GM18498 (cell line): ENCODE measurements at regions not wholly inside any gene's neighbourhood (a gene's known extent, or its start where the extent isn't known, plus 50 kb on each side); places are given as distances from the start of the nearest gene placed in this dataset.

Experiments used
- ATAC-seq: cut with Tn5 transposase; IDR thresholded peaks from one replicate; pipeline ENCODE4 v1.9.1; 2021; ENCODE audit warnings: mild to moderate bottlenecking, moderate library complexity; ENCODE audit not compliant: unreplicated experiment

DNA sequence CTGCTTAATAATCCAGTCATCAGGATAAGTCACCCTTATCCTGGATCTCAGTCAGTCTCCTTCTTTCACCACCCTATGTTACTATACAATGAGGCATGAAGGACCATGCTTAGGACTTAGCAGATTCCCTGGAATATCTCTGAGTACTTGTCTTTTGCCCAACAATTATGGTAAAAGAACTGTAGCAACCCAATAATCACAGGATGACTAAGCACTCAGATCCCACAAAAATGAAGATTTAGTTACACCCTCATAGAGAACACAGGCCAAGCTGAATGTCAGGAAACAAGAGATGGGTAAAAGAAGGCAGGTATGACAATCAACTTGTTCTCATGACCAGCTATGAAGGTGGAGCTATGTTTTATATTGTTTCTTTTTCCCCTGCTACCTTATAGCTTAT, 91.4 kb downstream of the EDN1 start:
- no peak for ATAC-seq

DNA sequence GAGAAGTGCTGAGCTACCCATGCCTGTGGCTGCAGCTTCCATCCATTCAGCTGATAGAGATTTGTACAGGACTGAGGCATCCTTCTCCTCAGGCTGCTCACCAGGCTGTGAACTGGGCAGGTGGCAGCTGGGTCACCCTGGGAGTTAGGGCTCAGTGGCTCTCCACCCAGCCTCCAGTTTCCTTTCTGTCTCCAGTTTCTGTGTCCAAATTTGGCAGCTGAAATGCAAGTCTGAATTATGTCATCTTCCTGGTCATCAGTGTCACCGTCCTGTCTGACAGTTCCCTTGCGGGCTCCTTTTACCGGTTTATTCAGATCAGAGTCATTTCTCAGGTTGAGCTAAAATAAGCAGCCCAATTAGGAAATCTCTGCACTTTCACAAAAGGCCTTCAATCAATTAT, 93.3 kb downstream of the EDN1 start:
- peak; percentile 94 for ATAC-seq

DNA sequence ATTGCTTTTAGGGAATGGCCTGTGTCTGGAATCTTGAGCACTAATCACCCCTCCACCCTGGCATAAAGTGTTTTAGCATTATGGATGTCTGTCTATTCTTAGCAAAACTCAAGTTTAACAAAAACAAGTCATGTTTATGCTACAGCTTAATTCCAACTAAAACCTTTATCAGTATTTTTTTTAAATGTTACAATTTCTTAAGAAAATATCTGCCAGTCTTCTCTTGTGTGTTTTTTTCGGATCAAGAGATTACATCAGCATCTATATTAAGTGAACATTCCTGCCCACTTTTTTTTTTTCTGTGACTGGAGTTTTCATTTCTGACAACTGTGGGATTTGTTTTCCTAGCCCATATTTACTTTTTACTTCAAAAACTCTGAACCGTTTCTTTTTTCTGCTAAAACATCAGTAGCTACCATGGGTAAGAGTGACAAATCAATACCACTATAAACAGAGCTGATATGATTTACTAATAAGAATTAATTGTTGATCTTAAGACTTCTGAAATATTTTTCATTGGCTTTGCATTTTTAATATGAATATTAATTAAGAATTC, 94.3 kb downstream of the EDN1 start:
- ATAC-seq, result no peak

DNA sequence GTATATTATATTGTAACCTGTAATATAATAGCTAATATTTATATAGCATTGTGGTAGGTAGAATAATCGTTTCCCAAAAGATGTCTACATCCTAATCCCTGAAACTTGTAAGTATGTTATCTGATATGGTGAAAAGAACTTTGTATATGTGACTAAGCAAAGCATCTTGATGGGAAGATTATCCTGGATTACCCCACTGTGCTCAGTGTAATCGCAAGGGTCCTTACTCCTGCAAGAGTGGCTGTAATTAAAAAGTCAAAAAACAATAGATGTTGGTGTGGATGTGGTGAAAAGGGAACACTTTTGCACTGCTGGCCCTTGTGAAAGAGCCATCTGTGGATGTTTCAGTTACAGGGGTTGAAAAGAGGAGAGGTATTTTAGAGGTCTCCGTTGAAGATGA, 95.2 kb downstream of the EDN1 start:
- no peak for ATAC-seq

DNA sequence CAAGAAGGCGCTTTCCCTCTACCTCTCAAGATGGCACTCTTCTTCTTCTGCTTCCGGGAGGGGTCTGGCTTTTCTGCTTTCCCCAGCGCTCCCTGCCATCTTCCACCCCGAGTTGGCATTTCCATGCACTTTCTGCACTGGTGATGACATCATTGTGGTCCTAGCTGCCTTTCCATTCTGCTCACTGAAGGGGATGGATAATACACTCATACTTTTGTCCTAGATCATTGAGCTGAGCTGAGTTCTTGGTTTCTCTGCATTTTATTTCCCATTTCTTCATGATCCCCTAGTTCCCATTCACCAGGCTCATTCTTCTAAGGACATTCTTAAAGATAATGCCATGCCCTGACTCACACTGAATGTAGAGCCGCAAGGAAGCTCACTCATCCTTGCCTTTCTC, 96.7 kb downstream of the EDN1 start:
- ATAC-seq, result no peak

DNA sequence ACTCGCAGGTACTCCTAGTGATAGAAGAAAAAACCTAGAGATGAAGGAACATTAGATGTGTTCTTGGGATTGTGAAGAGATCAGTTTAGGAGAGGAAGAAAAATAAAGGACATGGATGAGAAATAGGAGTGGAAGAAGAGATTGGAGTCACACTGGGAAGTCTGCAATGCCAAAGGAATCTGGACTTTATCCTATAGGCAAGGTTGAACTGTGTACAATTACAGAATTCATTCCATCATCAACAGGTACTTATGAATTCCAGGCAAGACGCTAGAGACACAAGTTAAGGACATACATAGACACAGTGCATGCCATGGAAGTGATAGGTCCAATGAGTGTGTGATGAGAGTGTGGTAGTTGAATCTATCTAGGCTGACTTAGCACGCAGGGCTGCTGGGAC, 101.3 kb downstream of the EDN1 start:
- ATAC-seq, result no peak

DNA sequence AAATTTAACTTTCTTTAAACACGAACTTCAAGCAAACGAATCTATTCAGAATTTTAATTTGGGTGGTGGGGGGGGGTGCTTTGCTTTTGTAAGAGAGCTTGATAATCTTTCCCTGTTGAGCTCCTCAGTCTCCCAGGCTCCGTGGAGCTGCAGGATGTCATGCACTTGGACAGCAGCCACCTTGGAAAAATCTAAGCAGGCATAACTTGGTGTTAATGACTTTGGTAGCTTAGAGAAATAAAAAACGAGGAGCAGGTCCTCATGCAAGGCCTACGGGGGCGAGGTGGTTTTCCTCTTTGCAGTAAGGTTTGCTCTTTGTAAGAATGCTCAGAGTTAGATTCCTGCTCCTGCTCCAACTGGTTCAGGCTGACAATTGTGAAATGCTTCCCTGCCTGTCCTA, 102.3 kb downstream of the EDN1 start:
- no peak for ATAC-seq

DNA sequence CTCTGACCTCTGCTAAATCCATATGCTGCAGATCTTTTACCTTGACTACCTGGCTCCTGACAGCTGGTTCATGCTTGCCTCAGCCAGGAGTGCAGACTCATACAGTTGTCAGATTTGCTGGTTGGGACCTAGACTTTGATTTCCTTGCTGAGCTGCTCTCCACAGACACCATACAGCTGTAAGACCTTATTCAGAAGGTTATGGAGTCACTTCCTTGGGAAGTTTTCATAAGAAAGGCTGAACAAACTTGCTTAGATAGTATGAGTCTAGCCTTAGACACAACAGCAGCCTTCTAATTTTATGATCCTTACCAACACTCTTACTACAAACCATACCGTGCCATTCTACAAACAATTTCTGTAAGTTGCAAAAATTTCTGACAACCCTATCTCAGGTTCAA, 102.9 kb downstream of the EDN1 start:
- ATAC-seq, result no peak

DNA sequence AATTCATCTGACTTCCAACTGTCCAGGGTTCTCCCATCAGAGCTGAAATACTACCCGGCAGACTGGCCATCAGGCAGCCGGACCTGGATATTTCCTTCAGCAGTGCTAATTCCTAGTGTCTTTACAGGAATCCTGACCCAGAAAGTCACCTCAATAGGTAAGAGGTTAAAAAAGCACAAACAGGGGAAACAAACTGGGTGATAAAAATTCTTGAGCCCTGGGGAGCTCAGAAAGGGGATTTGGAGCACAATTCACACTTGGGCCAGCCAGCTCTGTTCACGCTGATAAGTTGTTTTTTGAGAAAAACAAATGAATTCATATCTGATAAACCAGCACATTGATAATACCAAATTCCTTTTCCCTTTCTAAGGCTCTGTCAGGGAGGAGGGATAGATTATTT, 104.0 kb downstream of the EDN1 start:
- ATAC-seq, result no peak

DNA sequence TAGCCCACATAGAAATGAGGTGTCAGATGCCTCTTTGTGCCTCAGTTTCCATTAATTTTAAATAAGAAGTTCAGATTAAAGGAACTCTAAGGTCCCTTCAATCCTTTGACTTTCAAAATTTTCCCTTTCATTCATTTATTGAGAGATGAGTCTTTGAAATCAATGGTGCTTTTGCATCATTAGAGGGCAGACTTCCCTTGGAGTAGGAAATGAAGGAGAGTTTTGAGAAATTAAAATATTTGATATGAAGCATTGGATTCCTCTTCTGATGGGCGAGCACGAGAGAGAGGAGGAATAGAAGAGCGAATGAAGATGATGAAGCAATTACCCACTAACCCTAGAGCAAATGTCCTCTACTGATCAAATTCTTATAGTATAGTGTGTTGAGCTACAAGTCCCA, 105.7 kb downstream of the EDN1 start:
- ATAC-seq, result no peak

DNA sequence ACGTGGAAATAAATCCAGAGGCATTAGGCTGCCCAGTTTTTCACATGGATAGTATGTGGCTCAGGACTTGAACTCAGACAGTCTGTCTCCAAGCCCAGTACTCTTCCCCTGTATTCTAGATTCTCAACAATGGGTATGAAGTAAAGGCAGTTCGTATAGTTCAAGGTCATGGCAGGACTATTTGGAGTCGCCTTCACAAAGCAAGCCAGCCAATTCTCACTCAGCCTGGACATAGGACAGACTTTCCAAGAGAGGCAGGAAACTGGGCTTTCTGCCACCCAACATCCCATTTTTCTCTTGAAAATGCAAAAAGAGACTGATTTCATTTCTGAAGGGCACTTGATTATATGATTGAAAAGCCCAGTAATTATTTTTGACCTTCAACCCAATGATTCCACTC, 111.0 kb downstream of the EDN1 start:
- ATAC-seq, result no peak

DNA sequence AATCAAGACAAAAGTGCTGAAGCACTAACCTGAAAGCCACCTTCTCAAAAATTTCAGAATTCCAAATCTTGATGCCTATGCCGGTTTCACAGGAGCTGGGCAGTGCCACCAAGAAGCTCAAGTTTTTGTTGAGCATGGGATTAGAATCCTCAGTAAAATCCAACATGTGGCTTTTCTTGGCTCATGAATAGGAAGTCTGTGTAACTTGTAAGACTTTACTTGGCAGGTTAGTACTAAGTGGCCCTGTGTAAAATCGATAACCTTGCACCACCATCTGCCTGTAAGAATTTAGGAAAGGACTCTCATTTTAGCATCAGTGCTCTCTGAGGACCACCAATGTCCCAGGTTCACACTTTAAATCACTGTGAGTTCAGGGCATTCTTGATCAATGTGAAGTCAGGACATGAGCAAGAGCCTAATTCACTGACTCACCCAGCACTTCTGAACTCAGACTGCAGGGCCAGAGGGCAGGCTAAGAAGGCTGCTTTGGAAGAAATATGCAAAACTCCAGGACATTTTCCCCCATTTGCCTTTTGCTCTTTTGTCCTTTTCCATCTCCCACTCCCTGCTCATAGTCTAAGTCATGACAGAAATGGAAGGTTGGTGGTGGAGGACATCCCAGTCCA, 113.2 kb downstream of the EDN1 start:
- no peak for ATAC-seq

DNA sequence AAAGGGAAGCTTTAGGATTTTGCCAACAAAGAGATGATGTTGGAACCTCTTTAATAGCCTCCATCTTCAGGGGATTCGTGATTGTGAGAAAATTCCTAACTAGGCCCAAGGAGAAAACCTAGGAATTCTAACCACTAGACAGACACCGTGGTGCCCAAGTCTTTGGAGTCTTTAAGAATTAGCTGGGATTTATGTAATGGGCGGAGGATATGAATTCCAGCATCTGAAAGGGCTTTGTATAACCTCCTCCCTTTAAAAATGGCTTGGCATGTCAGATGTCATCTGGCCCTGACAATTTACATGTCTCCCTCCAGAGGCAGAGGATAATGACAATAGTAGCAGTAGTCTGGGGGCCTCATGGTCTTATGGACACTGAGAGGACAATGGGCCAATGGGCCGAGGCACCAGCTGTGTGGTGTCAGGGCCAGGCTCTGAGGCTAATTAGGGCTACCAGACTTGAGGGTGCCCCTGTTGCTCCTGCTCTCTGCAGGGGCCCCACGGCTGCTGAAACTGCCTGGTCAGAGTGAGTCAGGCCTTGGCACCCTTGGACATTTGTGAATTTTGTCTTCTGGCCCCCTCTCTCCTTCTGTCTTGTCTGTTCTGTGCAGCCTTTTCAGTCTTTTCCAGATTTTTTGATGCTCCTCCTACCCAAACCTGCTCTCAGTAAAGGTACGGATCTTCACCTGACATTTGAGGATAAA, 113.9 kb downstream of the EDN1 start:
- no peak for ATAC-seq

DNA sequence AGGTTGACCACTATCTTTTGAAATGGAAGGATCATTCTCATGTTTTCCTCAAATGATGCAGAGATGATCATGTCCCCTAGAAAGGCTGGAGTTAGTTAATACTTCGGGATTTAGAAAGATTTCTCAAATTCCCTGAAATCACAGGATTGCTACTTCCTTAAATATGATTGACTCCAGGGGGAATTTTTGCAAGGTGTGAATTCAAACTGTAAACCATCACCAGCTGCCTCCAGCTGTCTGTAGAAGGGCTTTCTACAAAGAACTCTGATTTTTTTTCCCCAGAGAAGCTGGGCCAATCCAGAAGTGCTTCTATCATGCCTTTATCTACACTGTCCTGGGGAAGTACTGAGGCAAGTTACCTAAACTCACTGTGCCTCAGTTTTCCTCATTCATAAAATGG, 114.5 kb downstream of the EDN1 start:
- ATAC-seq, result no peak

DNA sequence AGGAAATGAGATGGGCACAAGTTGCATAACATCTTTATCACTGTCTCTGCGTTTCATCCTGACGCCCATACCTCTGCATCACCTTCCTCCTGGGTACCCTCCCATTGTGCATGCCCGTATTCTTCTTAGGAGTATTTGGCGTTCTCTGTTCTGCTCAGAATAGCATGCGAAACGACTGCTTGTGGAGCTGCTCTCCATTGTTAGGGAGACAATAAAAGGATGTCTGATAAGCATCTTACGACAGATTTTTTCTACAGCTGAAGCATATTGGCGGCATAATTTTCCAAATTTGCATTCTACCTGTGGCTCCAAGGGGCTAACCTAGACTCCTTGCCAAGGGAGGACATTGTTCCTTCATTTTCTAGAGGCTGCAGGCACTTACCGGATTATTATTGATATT, 118.6 kb downstream of the EDN1 start:
- ATAC-seq, result no peak

DNA sequence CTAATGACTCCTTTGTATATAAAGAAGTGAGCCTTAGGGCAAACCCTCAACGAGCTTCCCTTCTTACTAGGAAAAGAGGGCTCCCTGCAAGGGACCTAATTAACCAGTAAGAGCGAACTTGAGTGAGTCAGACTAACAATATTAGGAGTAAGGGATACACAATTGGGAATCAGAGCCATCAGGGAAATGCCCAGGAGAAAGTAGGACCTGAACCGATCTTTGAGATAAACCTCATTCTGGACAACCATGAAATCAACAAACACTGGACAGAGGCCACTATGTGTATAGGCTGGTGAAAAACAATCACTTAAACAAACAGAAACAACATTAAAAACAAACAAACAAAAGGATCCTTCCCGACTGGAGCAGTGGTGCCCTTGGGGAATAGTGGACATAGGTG, 120.8 kb downstream of the EDN1 start:
- ATAC-seq, result no peak

DNA sequence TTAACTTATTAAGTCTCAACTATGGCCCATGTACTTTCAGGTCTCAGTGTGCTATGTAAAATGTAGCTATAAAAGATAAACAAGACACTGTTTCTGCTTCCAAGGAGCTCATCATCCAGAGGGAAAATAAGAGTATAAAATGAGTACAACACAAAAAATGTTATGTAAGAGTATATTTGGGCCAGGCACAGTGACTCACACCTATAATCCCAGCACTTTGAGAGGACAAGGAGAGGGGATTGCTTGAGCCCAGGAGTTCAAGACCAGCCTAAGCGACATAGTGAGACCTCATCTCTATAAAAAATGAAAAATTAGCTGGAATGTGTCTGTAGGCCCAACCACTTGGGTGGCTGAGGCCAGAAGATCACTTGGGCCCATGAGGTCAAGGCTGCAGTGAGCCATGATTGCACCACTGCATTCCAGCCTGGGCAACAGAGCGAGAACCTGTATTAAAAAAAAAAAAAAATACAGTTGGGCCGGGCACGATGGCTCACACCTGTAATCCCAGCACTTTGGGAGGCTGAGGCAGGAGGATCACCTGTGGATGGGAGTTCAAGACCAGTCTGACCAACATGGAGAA, 124.0 kb downstream of the EDN1 start:
- no peak for ATAC-seq

DNA sequence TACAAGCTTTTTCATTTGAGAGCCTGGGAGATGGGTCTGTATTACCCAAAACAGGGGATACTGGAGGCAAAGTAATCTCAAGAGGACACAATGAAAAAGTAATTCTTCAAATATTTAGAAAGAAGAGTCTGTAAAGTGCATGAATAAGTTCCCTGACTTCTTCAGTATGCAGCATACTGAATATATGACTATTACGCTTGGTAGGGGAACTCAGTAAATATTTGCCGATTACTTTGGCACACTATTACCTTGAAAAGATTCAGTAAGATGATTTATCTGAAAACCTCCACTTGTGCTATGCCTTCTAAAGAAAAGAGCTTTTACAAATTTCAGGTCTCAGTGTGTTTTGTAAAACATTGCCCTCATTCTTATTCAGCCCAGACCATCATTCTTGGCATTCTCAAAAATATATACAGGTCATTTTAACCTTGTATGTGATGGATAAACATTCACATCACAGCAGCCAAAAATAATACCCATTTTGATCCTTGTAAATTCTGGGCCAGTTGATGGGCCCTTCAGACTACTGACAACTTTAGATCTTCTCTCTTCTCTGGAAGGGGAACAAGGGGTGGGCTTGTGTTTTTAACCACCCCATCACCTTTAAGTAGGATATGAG, 125.9 kb downstream of the EDN1 start:
- ATAC-seq, result no peak

DNA sequence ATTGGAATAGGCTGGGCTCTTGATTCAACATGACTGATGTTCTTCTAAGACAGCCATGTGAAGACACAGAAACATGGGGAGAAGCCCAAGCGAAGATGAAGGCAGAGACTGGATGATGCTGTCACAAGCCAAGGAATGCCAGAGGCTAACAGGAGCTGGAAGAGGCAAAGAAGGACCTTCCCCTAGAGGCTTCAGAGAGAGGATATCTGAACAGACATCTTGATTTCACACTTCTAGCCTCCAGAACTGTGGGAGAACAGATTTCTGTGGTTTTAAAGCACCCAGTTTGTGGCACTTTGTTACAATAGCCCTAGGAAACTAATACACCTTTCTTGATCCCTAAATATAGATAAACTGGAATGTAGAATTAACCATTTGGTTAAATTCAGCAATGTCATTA, 127.0 kb downstream of the EDN1 start:
- no peak for ATAC-seq

DNA sequence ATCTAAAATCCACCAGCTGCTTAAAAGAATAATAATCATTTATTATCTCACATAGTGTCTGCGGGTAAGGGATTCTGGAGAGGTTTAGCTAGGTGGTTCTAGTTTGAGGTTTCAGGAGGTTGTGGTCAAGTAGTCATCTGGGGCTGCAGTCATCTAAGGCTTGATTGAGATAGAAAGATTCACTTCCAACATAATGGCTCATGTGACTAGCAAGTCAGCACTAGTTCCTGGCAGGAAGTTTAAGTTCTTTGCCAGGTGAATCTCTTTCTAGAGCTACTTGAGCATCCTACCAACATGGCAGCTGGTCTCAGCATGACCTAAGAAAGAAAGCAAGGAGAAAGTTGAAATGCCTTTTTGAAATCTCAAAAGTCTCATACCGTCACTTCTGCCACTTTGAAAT, 128.8 kb downstream of the EDN1 start:
- ATAC-seq, result no peak

DNA sequence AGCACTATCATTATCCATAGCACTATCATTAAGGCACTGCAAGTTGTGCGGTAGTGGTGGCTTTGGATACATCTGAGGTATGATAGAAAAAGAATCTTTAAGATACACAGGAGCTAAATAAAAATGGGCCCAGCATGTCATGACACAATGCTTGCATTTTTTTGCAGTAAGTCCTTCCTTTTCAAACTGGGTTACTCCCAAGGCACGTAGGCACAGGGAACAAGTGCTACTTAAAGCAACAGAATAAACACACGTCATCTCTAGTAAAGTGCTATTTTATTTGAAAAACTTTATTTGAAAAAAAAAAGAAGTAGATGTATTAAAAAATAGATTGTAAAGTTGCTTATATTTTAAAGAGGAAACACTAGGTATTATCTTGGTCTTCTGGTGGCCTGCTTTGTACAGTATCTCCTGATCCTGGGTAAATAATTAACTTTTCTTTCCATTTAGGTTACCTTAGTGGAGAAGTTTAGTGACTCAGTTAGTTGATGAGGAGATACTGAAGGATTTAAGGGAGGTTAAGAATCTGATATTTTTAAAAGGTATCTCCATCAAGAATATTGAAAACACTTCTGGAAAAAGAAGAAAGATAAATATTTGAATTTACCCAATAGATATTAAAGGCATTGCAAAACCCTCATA, 129.6 kb downstream of the EDN1 start:
- no peak for ATAC-seq
